H1 (cell line): ENCODE measurements at regions not wholly inside any gene's neighbourhood (a gene's known extent, or its start where the extent isn't known, plus 50 kb on each side); places are given as distances from the start of the nearest gene placed in this dataset.

Source experiments
- CTCF ChIA-PET: fragments of 300-600 bp; sonication (Branson Sonifier 250); formaldehyde crosslinking; loops from one replicate; lab custom pipeline; 2021; ENCODE audit not compliant: partially characterized antibody; lab: Charles Lee
- POLR2A ChIA-PET: fragments of 300-600 bp; sonication (Branson Sonifier 250); formaldehyde crosslinking; loops from one replicate; lab custom pipeline; 2021; ENCODE audit warnings: inconsistent platforms; ENCODE audit not compliant: partially characterized antibody; lab: Charles Lee
- DNase-seq, 2 experiments: peaks; one replicate each; pipeline versions ENCODE4 v3.0.0 to v3.0.0-alpha.2; 2010 to 2022; ENCODE audit warnings: low spot score in 2 of 2, low read depth in 1 of 2, mixed read lengths in 1 of 2
- FAIRE-seq: peaks from 2 replicates; lab custom pipeline; 2011; peaks lifted over from hg19 to GRCh38; lab: Jason Lieb, UNC
- H2AFZ ChIP-seq: 2 replicates; pipeline ENCODE4 v1.8.1; 2012; ENCODE audit warnings: low read length, inconsistent platforms
- H2AK5ac ChIP-seq: 2 replicates; pipeline ENCODE4 v1.6.1; 2013; ENCODE audit warnings: low read depth, low read length
- H2BK120ac ChIP-seq: replicated peaks from 2 replicates; pipeline ENCODE3; 2013; ENCODE audit warnings: low read depth, low read length, inconsistent platforms
- H2BK12ac ChIP-seq: 2 replicates; pipeline ENCODE4 v1.6.1; 2013; ENCODE audit warnings: low read depth, low read length
- H2BK15ac ChIP-seq: 2 replicates; pipeline ENCODE4 v1.6.1; 2013; ENCODE audit warnings: low read length
- H2BK20ac ChIP-seq: 2 replicates; pipeline ENCODE4 v1.6.1; 2013; ENCODE audit warnings: low read length
- H2BK5ac ChIP-seq: 2 replicates; pipeline ENCODE4 v1.6.1; 2013; ENCODE audit warnings: low read depth, low read length
- H3K14ac ChIP-seq: 2 replicates; pipeline ENCODE4 v1.6.1; 2013; ENCODE audit warnings: inconsistent platforms; ENCODE audit not compliant: insufficient read length
- H3K18ac ChIP-seq: 2 replicates; pipeline ENCODE4 v1.6.1; 2013; ENCODE audit warnings: low read length; ENCODE audit errors: extremely low read depth
- H3K23ac ChIP-seq: 2 replicates; pipeline ENCODE4 v1.6.1; 2013; ENCODE audit warnings: inconsistent platforms; ENCODE audit not compliant: insufficient read length
- H3K23me2 ChIP-seq: 2 replicates; pipeline ENCODE4 v1.6.1; 2013; ENCODE audit warnings: low read depth, low read length
- H3K27ac ChIP-seq: 2 replicates; pipeline ENCODE4 v1.6.1; 2011; ENCODE audit warnings: low read depth, low read length, inconsistent platforms
- H3K27me3 ChIP-seq, 4 experiments: replicated peaks in 1 of 4; 1 replicate in 1 of 4; 2 replicates in 3 of 4; pipeline versions ENCODE4 v1.6.1 to v1.8.1; 2011 to 2013; ENCODE audit warnings: low read length in 3 of 4, mild to moderate bottlenecking in 3 of 4, inconsistent platforms in 2 of 4, mixed read lengths in 2 of 4, moderate library complexity in 1 of 4; ENCODE audit not compliant: control insufficient read depth in 3 of 4, insufficient read depth in 3 of 4; ENCODE audit errors: extremely low read depth in 1 of 4
- H3K36me3 ChIP-seq, 4 experiments: 2 replicates each; pipeline versions ENCODE4 v1.6.1 to v1.8.1; 2011 to 2013; ENCODE audit warnings: mild to moderate bottlenecking in 4 of 4, low read length in 3 of 4, moderate library complexity in 2 of 4, control low read depth in 1 of 4, inconsistent platforms in 1 of 4; ENCODE audit not compliant: insufficient read depth in 4 of 4, control insufficient read depth in 2 of 4
- H3K4ac ChIP-seq: replicated peaks from 2 replicates; pipeline ENCODE3; 2013; ENCODE audit warnings: low read length, low read depth, mixed read lengths, inconsistent platforms; ENCODE audit not compliant: insufficient read length
- H3K4me1 ChIP-seq, 4 experiments: replicated peaks in 1 of 4; 1 replicate in 1 of 4; 2 replicates in 3 of 4; pipeline versions ENCODE4 v1.6.1 to v1.8.1; 2011 to 2013; ENCODE audit warnings: low read length in 3 of 4, inconsistent platforms in 2 of 4, mixed read lengths in 1 of 4; ENCODE audit not compliant: insufficient read depth in 4 of 4, control insufficient read depth in 3 of 4
- H3K4me2 ChIP-seq, 2 experiments: 2 replicates each; pipeline versions ENCODE4 v1.6.1 to v1.8.1; 2011 to 2013; ENCODE audit warnings: low read depth in 2 of 2, low read length in 2 of 2, control low read depth in 1 of 2, inconsistent platforms in 1 of 2, mild to moderate bottlenecking in 1 of 2; ENCODE audit not compliant: insufficient read depth in 1 of 2
- H3K4me3 ChIP-seq, 4 experiments: fragments of 200-600, 300-600 bp in 1 of 4; sonication (generic), shearing (Covaris generic), sonication (Bioruptor Twin) in 1 of 4; 2 replicates each; pipeline versions ENCODE4 v1.5.1 to v1.8.1; 2011 to 2016; ENCODE audit warnings: low read length in 4 of 4, low read depth in 3 of 4, control low read depth in 2 of 4, inconsistent platforms in 2 of 4, mild to moderate bottlenecking in 2 of 4, mixed read lengths in 1 of 4, moderate library complexity in 1 of 4; ENCODE audit not compliant: insufficient read depth in 2 of 4; ENCODE audit errors: extremely low read depth in 1 of 4
- H3K56ac ChIP-seq: replicated peaks from 2 replicates; pipeline ENCODE3; 2013; ENCODE audit warnings: low read depth, mild to moderate bottlenecking, mixed read lengths, low read length, inconsistent platforms; ENCODE audit not compliant: insufficient read length
- H3K79me1 ChIP-seq: 2 replicates; pipeline ENCODE4 v1.6.1; 2013; ENCODE audit warnings: low read depth, low read length, control low read depth
- H3K79me2 ChIP-seq, 2 experiments: 2 replicates each; pipeline versions ENCODE4 v1.6.1 to v1.8.1; 2012 to 2013; ENCODE audit warnings: low read length in 2 of 2, mild to moderate bottlenecking in 2 of 2, inconsistent platforms in 1 of 2; ENCODE audit not compliant: insufficient read depth in 2 of 2, control insufficient read depth in 1 of 2
- H3K9ac ChIP-seq, 4 experiments: replicated peaks in 1 of 4; 1 replicate in 1 of 4; 2 replicates in 3 of 4; pipeline versions ENCODE4 v1.6.1 to v1.8.1; 2011 to 2013; ENCODE audit warnings: low read depth in 3 of 4, low read length in 3 of 4, control low read depth in 2 of 4, mild to moderate bottlenecking in 2 of 4, moderate library complexity in 2 of 4, inconsistent platforms in 1 of 4; ENCODE audit errors: extremely low read depth in 1 of 4
- H3K9me3 ChIP-seq, 2 experiments: 2 replicates each; pipeline versions ENCODE4 v1.6.1 to v1.8.1; 2012 to 2013; ENCODE audit warnings: mild to moderate bottlenecking in 2 of 2, moderate library complexity in 2 of 2, control low read depth in 1 of 2, inconsistent platforms in 1 of 2, low read depth in 1 of 2, low read length in 1 of 2, mixed read lengths in 1 of 2; ENCODE audit not compliant: insufficient read depth in 2 of 2
- H4K20me1 ChIP-seq, 2 experiments: replicated peaks in 1 of 2; 2 replicates each; pipeline versions ENCODE3 to v1.8.1; 2011 to 2013; ENCODE audit warnings: inconsistent platforms in 2 of 2, low read length in 2 of 2, mild to moderate bottlenecking in 1 of 2; ENCODE audit not compliant: insufficient read depth in 2 of 2, control insufficient read depth in 1 of 2
- H4K5ac ChIP-seq: 2 replicates; pipeline ENCODE4 v1.6.1; 2013; ENCODE audit warnings: low read length, low read depth, mixed read lengths, inconsistent platforms; ENCODE audit not compliant: insufficient read length
- H4K8ac ChIP-seq: 2 replicates; pipeline ENCODE4 v1.8.0; 2013; ENCODE audit warnings: mild to moderate bottlenecking, moderate library complexity, low read length, inconsistent platforms; ENCODE audit not compliant: insufficient read depth; ENCODE audit errors: extremely low read depth
- H4K91ac ChIP-seq: replicated peaks from 2 replicates; pipeline ENCODE3; 2013; ENCODE audit warnings: low read length, mixed read lengths, inconsistent platforms; ENCODE audit not compliant: insufficient read length
- SIN3A ChIP-seq, 2 experiments: IDR thresholded peaks in 1 of 2; conservative IDR thresholded peaks in 1 of 2; 2 replicates each; pipeline ENCODE4 v1.6.1; 2011 to 2012; ENCODE audit warnings: low read length in 2 of 2, improper control_type of control experiment in 1 of 2, low read depth in 1 of 2, mild to moderate bottlenecking in 1 of 2
- SUZ12 ChIP-seq: fragments of 200-600 bp; sonication (generic); IDR thresholded peaks from 2 replicates; pipeline ENCODE4 v1.6.1; 2012; ENCODE audit warnings: mild to moderate bottlenecking, inconsistent platforms, low read length, moderate library complexity, mixed read lengths
- WGBS, 2 experiments: shearing (Covaris generic) in 1 of 2; methylation state at CpG; one replicate each; pipeline versions ENCODE4 v1.1.6 to v1.1.7; 2013 to 2015; ENCODE audit warnings: low lambda C conversion rate in 2 of 2, mixed read lengths in 2 of 2, inconsistent platforms in 1 of 2, low coverage in 1 of 2, missing lambda C conversion rate in 1 of 2; ENCODE audit not compliant: insufficient replicate concordance in 2 of 2, insufficient coverage in 1 of 2, insufficient read length in 1 of 2; ENCODE audit errors: extremely low coverage in 1 of 2, missing lambda C conversion rate in 1 of 2; 5-methylcytosine and 5-hydroxymethylcytosine counted together

DNA sequence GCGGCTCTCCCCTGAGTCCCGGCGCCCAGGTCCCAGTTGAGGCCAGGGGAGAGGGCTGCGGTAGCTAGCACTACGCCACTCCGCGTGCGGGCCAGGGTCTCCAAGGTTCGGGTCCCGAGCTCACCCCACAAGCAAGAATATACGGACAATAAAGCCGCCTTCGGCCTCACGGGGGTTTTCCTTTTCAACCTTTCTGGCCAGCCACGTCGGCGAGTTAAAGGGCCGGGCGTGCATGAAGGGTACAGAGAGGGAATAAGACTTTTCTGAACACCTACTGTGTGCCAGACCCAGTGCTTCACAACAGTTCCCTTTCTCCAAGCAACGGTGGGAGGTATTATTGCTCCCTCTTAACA is 138.5 kb upstream of the ZIC3 start:
- H3K79me1 ChIP-seq: no peaks in the 10 kb centered on the region
- peaks cover 10% of the 10 kb centered on the region; the same call in 1 of the 2 replicates for H3K23me2 ChIP-seq
- no peak overlapping the region for H3K23ac ChIP-seq
- no peak overlapping the region for H3K9ac ChIP-seq
- no peak overlapping the region for H4K5ac ChIP-seq
- peaks cover 0 to 4% (median 2%) of the 10 kb centered on the region in 4 experiments; a peak in 3 of 7 replicates for H3K4me1 ChIP-seq
- H3K4me3 ChIP-seq: peak overlapping the region; percentile 45 to 66 (median 48); a peak in 5 of 8 replicates
- no peak overlapping the region; the same call in 1 of the 2 replicates for H4K8ac ChIP-seq
- FAIRE-seq (peak; percentile 7), DNase-seq (no peak)
- no peak overlapping the region for H2BK5ac ChIP-seq
- WGBS, 2 experiments: 2% methylated on average over 7 of the region's 20 CpGs; no CpG with 5 or more reads in 1 of the 2 experiments
- no peak overlapping the region for H2BK20ac ChIP-seq
- no peak overlapping the region for H3K14ac ChIP-seq
- H3K27ac ChIP-seq: no peak overlapping the region
- TF ChIP-seq SUZ12 (peak; percentile 51; the same call in 1 of the 2 replicates), SIN3A (conservative IDR thresholded peaks at IDR 0.05 in 1 of 2, IDR thresholded peaks at IDR 0.05 in 1 of 2; ENCODE audit: low read depth in 1 of 2, low read length in 2 of 2) (no peak)
- H2BK12ac ChIP-seq: no peak overlapping the region
- H3K36me3 ChIP-seq: no peaks in the 10 kb centered on the region
- ChIA-PET CTCF (no interaction called here), POLR2A (no interaction called here)
- peaks cover 6 to 34% (median 22%) of the 10 kb centered on the region in 4 experiments for H3K27me3 ChIP-seq
- H2BK120ac ChIP-seq: no peak overlapping the region
- no peak overlapping the region for H2AFZ ChIP-seq
- no peak overlapping the region for H2BK15ac ChIP-seq
- peak overlapping the region; percentile 85 to 93 for H3K4me2 ChIP-seq
- H4K91ac ChIP-seq: no peak overlapping the region
- no peaks in the 10 kb centered on the region for H3K79me2 ChIP-seq
- H3K4ac ChIP-seq: no peak overlapping the region
- H3K9me3 ChIP-seq: no peaks in the 10 kb centered on the region
- H4K20me1 ChIP-seq: no peaks in the 10 kb centered on the region
- no peak overlapping the region for H2AK5ac ChIP-seq
- no peak overlapping the region for H3K56ac ChIP-seq
- H3K18ac ChIP-seq: no peak overlapping the region; the same call in 1 of the 2 replicates
